Fibroblast of the aortic adventitia (primary cell): ENCODE measurements at regions not wholly inside any gene's neighbourhood (a gene's known extent, or its start where the extent isn't known, plus 50 kb on each side); places are given as distances from the start of the nearest gene placed in this dataset.

Experiments used
- DNase-seq: peaks from one replicate; pipeline ENCODE4 v3.0.0-alpha.2; 2010; ENCODE audit warnings: low read depth
- H3K4me3 ChIP-seq: 2 replicates; pipeline ENCODE4 v1.5.1; 2011; ENCODE audit warnings: low read depth, mild to moderate bottlenecking, control low read depth, low read length, moderate library complexity
- CTCF ChIP-seq: IDR thresholded peaks from 2 replicates; pipeline ENCODE4 v1.5.1; 2011; ENCODE audit warnings: mild to moderate bottlenecking, low read length, control low read depth, inconsistent platforms; ENCODE audit not compliant: insufficient read depth

- peak; percentile 45 for TF ChIP-seq CTCF
- H3K4me3 ChIP-seq = no peak overlapping the region
- no peak for DNase-seq
Observed at GRCh38 chr5:136805466-136805865, 440.1 kb upstream of the TRPC7 start.

GRCh38 chr5:136802383-136802782, 437.0 kb upstream of the TRPC7 start:
- DNase-seq = peak; percentile 68
- H3K4me3 ChIP-seq = no peak overlapping the region
- TF ChIP-seq CTCF = peak; percentile 43

GRCh38 chr5:136799806-136800372, 434.5 kb upstream of the TRPC7 start:
- DNase-seq = peak; percentile 17

GRCh38 chr5:136793300-136793699, 428.0 kb upstream of the TRPC7 start:
- no peak for DNase-seq
- no peak overlapping the region for H3K4me3 ChIP-seq
- TF ChIP-seq CTCF = no peak

More at GRCh38 chr5:136799806-136800372, 434.5 kb upstream of the TRPC7 start:
- H3K4me3 ChIP-seq = no peak overlapping the region
- TF ChIP-seq CTCF = no peak

- DNase-seq = peak; percentile 56
- TF ChIP-seq CTCF = no peak
- H3K4me3 ChIP-seq = no peak overlapping the region
Observed at GRCh38 chr5:136781464-136781863, 416.1 kb upstream of the TRPC7 start.

- no peak overlapping the region for H3K4me3 ChIP-seq
- no peak for DNase-seq
- peak; percentile 13 for TF ChIP-seq CTCF
Observed at GRCh38 chr5:136780518-136780917, 415.2 kb upstream of the TRPC7 start.
